ENCODE measurements at regions not wholly inside any gene's neighbourhood (a gene's known extent, or its start where the extent isn't known, plus 50 kb on each side); places are given as distances from the start of the nearest gene placed in this dataset.

DNA sequence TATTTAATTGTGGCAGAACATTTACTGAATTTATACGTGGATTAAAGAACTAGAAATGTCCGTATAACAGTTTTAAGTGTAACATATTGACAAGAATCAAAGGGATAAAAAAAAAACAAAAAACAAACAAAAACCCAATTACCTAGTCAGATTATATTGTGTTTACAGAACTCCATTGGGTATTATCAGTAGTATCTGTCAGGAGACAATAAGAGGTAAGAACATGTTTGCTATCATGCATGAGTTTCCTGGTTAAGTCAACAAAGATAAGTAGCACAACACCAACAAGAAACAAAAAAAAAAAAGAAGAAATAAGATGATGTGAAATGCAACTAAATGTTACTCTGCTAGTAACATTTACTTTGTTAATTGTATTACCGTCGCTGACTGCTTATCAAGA lies 570.6 kb downstream of the ZBBX start:
- H3K9ac ChIP-seq (ENCODE audit: low read length) = no peak overlapping the region
- no peaks in the 10 kb centered on the region for H3K36me3 ChIP-seq (ENCODE audit: control insufficient read depth, low read depth, low read length)
- H3K4me3 ChIP-seq (ENCODE audit: low read length) = no peak overlapping the region
- no peaks in the 10 kb centered on the region for H3K27me3 ChIP-seq (ENCODE audit: control insufficient read depth, insufficient read depth, low read length)
- H3K27ac ChIP-seq (ENCODE audit: low read length) = no peak overlapping the region
- no peaks in the 10 kb centered on the region for H3K4me1 ChIP-seq (ENCODE audit: control insufficient read depth, low read depth, low read length)
- no peaks in the 10 kb centered on the region for H3K9me3 ChIP-seq (ENCODE audit: control insufficient read depth, low read depth, low read length)

DNA sequence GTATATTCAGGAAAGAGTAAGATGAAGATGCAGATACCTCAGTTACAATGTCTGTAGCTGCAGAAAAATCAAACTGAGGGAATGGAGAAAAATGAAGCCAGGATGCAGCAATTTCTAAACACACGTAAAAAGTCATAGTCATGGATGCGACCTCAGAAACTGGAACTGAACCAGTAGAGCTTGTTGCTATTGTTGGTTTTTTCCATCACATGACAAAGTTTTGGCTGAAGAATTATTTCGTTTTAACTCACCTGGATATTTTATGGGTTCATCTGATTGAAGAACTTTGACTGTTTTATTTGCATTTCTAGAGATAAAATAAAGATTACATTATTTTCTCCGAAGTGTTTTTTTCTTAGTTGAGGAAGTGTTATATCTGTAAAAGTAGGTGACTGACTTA lies 591.2 kb downstream of the ZBBX start:
- no peaks in the 10 kb centered on the region for H3K27me3 ChIP-seq (ENCODE audit: control insufficient read depth, insufficient read depth, low read length)

DNA sequence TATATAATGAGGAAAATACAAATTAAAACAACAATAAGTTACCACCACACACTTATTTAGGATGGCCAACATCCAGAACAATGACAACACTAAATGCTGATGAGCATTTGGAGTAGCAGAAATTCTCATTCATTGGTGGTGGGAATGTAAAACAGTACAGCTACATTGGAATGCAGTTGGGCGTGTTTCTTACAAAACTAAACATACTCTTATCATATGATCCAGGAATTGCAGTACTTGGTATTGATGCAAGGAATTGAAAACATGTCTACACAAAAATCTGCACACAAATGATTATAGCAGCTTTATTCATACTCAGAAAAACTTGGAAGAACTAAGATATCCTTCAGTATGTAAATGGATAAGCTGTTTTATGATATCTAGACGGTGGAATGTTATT lies 594.2 kb downstream of the ZBBX start:
- Histone ChIP-seq H3K4me1 (ENCODE audit: control insufficient read depth, low read depth, low read length) (no peaks in the 10 kb centered on the region), H3K4me3 (ENCODE audit: low read length) (no peak overlapping the region), H3K27me3 (ENCODE audit: control insufficient read depth, insufficient read depth, low read length) (no peaks in the 10 kb centered on the region), H3K9ac (ENCODE audit: low read length) (no peak overlapping the region), H3K27ac (ENCODE audit: low read length) (no peak overlapping the region), H3K36me3 (ENCODE audit: control insufficient read depth, low read depth, low read length) (no peaks in the 10 kb centered on the region), H3K9me3 (ENCODE audit: control insufficient read depth, low read depth, low read length) (no peaks in the 10 kb centered on the region)

More for the DNA sequence above, 591.2 kb downstream of the ZBBX start:
- H3K4me1 ChIP-seq (ENCODE audit: control insufficient read depth, low read depth, low read length) = no peaks in the 10 kb centered on the region
- H3K36me3 ChIP-seq (ENCODE audit: control insufficient read depth, low read depth, low read length) = no peaks in the 10 kb centered on the region
- H3K9me3 ChIP-seq (ENCODE audit: control insufficient read depth, low read depth, low read length) = no peaks in the 10 kb centered on the region
- no peak overlapping the region for H3K9ac ChIP-seq (ENCODE audit: low read length)
- H3K27ac ChIP-seq (ENCODE audit: low read length) = no peak overlapping the region
- no peak overlapping the region for H3K4me3 ChIP-seq (ENCODE audit: low read length)

DNA sequence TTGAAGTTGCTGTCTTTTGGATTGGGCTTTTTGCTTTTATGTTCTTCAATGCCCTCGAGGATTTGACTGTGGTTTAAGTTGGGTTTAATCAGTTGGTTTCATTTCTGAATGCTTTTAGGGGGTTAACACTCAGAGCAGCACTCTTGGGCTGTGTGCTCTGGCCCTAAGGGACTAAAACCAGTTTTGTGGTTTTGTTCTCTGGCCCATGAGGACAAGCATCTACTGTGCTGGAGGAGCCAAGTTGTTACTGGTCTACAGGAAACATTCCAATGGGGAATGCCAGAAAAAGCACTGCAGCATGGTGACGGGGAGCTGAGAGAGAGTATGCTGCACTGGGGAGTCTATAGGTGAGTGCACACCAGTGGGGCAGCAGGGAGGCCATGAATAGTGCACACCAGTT lies 596.9 kb downstream of the ZBBX start:
- Histone ChIP-seq H3K36me3 (ENCODE audit: control insufficient read depth, low read depth, low read length) (no peaks in the 10 kb centered on the region), H3K4me3 (ENCODE audit: low read length) (no peak overlapping the region), H3K9ac (ENCODE audit: low read length) (no peak overlapping the region), H3K27ac (ENCODE audit: low read length) (no peak overlapping the region), H3K9me3 (ENCODE audit: control insufficient read depth, low read depth, low read length) (no peaks in the 10 kb centered on the region), H3K4me1 (ENCODE audit: control insufficient read depth, low read depth, low read length) (no peaks in the 10 kb centered on the region), H3K27me3 (ENCODE audit: control insufficient read depth, insufficient read depth, low read length) (no peaks in the 10 kb centered on the region)

DNA sequence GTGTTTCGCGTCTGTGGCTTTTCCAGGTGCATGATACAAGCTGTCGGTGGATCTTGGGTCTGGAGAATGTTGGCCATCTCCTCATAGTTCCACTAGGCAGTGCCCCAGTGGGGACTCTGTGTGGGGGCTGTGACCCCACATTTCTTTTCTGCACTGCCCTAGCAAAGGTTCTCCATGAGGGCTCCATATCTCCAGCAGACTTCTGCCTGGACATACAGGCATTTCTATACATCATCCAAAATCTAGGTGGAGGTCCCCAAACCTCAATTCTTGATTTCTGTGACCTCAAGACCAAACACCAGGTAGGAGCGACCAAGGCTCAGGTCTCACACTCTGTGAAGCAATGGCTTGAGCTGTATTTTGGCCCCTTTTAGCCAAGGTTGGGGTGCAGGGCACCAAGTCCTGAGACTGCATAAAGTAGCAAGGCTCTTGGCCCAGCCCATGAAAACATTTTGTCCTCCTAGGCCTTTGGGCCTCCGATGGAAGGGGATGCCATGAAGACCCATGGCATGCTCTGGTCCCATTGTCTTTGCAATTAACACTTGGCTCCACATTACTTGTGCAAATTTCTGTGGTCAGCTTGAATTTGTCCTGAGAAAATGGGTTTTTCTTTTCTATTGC lies 615.3 kb downstream of the ZBBX start:
- H3K27me3 ChIP-seq (ENCODE audit: control insufficient read depth, insufficient read depth, low read length) = no peaks in the 10 kb centered on the region
- H3K4me1 ChIP-seq (ENCODE audit: control insufficient read depth, low read depth, low read length) = no peaks in the 10 kb centered on the region
- H3K9ac ChIP-seq (ENCODE audit: low read length) = no peak overlapping the region
- no peak overlapping the region for H3K4me3 ChIP-seq (ENCODE audit: low read length)
- peaks cover 24% of the 10 kb centered on the region for H3K9me3 ChIP-seq (ENCODE audit: control insufficient read depth, low read depth, low read length)
- no peak overlapping the region for H3K27ac ChIP-seq (ENCODE audit: low read length)
- no peaks in the 10 kb centered on the region for H3K36me3 ChIP-seq (ENCODE audit: control insufficient read depth, low read depth, low read length)

DNA sequence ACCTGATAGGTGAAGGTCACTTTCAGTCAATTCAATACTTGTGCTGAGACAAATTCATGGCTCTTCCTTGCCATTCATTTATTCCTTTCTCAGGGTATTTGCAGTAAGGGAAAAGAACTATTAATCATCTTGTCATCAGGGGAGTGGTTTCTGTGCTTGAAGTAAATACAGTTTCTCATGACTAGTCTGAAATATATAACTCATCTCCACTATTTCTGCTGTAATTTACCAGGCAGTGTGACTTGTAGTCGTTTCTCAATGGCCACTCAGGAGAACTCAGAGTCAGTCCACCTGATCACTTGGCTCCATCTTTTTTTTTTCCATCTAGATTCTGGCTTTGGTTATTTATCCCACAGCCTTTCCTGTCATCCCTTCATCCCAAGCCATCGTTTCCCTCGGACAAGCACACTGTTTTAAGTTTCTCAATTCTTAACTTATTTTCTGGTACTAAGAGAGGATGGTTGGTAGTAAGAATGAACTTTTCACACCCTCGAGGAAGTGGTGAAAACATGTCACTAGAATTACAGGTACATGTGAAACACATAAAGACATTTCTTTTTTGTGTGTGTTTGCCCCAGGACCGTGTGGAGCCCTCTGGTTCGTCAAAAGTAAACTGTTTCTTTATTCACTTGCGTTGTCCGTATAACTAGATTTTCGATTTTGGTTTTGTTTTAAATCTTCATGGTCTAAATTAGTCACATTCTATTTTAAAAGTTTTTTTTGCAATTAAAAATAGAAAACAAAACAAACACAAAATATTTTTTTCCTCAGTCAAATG lies 620.2 kb downstream of the ZBBX start:
- H3K9me3 ChIP-seq (ENCODE audit: control insufficient read depth, low read depth, low read length) = peaks cover 21% of the 10 kb centered on the region
- no peaks in the 10 kb centered on the region for H3K4me1 ChIP-seq (ENCODE audit: control insufficient read depth, low read depth, low read length)
- H3K9ac ChIP-seq (ENCODE audit: low read length) = no peak overlapping the region
- H3K27ac ChIP-seq (ENCODE audit: low read length) = no peak overlapping the region
- H3K4me3 ChIP-seq (ENCODE audit: low read length) = no peak overlapping the region
- H3K36me3 ChIP-seq (ENCODE audit: control insufficient read depth, low read depth, low read length) = no peaks in the 10 kb centered on the region
- no peaks in the 10 kb centered on the region for H3K27me3 ChIP-seq (ENCODE audit: control insufficient read depth, insufficient read depth, low read length)

DNA sequence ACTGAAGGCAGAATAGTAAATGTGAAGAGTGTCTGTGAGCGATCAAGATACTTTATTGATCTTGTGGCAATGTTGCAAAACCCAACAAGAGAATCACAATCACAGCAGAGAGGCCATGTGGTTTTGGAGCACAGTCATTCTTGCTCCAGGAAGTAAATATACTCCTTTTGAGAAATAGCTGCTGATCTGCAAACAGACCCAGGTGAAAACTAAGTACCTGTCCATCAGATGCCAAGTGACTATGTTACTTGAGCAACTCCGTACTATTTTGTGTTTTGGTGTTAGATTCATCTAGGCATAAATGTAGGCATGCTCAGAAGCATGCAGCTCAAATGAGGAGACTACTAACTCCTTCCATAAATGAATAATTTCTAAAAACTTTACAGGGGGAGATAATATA lies 627.9 kb downstream of the ZBBX start:
- no peak overlapping the region for H3K4me3 ChIP-seq (ENCODE audit: low read length)
- no peaks in the 10 kb centered on the region for H3K4me1 ChIP-seq (ENCODE audit: control insufficient read depth, low read depth, low read length)

DNA sequence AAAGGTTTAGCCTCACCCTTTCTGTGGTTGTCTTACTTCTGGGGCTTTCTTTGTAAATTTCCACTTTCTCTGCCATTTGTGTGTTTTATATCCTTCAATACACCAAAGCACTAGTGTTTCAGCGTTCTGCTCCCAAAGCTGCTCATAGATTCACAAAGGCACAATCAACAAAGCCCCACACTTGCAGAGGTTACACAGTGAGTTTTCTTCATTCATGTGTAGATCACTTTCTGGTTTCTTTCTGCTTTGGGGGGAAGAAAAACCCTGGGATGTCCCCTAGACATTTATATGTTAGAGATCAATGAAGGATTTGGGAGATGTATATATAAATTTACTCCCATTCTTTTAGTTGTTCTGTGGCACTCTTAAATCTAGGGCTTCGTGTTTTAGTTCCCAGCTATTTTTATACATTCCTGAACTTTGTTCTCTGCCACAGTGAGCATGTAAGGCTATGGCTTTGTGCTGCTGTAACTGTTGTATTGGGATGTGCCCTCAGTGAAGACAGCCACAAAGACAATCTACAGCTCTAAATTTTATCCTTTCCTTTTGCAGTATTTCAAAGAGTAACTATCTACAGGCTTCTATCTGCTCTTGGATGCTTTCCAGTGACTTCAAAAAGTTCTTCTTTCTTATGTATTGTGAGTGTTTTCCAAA lies 636.5 kb downstream of the ZBBX start:
- peak overlapping the region; percentile 65 for H3K27ac ChIP-seq (ENCODE audit: low read length)
- H3K4me3 ChIP-seq (ENCODE audit: low read length) = no peak overlapping the region

More for the DNA sequence above, 627.9 kb downstream of the ZBBX start:
- no peaks in the 10 kb centered on the region for H3K36me3 ChIP-seq (ENCODE audit: control insufficient read depth, low read depth, low read length)
- H3K9ac ChIP-seq (ENCODE audit: low read length) = no peak overlapping the region
- no peak overlapping the region for H3K27ac ChIP-seq (ENCODE audit: low read length)
- H3K9me3 ChIP-seq (ENCODE audit: control insufficient read depth, low read depth, low read length) = peaks cover 9% of the 10 kb centered on the region
- no peaks in the 10 kb centered on the region for H3K27me3 ChIP-seq (ENCODE audit: control insufficient read depth, insufficient read depth, low read length)

DNA sequence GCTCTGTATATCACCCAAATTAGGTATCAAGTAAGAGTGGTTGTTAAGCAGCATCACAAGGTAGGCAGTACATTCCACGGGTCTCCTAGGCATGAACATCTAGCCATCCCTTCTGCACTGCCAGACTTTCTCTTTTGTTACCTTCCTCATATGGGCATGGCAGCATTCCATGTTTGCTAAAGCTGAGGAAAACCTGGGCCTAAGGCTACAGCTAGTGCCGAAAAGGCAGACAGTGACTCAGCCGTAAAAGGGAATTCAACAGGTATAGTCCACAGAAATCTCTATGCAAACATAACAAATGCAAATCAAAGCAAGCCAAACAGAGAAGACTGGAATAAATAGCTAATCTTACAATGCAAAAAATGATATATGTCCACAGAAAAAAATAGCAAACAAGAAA lies 645.4 kb downstream of the ZBBX start:
- Histone ChIP-seq H3K9ac (ENCODE audit: low read length) (no peak overlapping the region), H3K4me3 (ENCODE audit: low read length) (no peak overlapping the region), H3K4me1 (ENCODE audit: control insufficient read depth, low read depth, low read length) (peaks cover 3% of the 10 kb centered on the region), H3K9me3 (ENCODE audit: control insufficient read depth, low read depth, low read length) (no peaks in the 10 kb centered on the region), H3K27ac (ENCODE audit: low read length) (no peak overlapping the region), H3K36me3 (ENCODE audit: control insufficient read depth, low read depth, low read length) (no peaks in the 10 kb centered on the region), H3K27me3 (ENCODE audit: control insufficient read depth, insufficient read depth, low read length) (no peaks in the 10 kb centered on the region)

More for the DNA sequence above, 636.5 kb downstream of the ZBBX start:
- H3K9ac ChIP-seq (ENCODE audit: low read length) = no peak overlapping the region
- H3K36me3 ChIP-seq (ENCODE audit: control insufficient read depth, low read depth, low read length) = no peaks in the 10 kb centered on the region
- peaks cover 11% of the 10 kb centered on the region for H3K4me1 ChIP-seq (ENCODE audit: control insufficient read depth, low read depth, low read length)
- no peaks in the 10 kb centered on the region for H3K9me3 ChIP-seq (ENCODE audit: control insufficient read depth, low read depth, low read length)
- H3K27me3 ChIP-seq (ENCODE audit: control insufficient read depth, insufficient read depth, low read length) = no peaks in the 10 kb centered on the region

DNA sequence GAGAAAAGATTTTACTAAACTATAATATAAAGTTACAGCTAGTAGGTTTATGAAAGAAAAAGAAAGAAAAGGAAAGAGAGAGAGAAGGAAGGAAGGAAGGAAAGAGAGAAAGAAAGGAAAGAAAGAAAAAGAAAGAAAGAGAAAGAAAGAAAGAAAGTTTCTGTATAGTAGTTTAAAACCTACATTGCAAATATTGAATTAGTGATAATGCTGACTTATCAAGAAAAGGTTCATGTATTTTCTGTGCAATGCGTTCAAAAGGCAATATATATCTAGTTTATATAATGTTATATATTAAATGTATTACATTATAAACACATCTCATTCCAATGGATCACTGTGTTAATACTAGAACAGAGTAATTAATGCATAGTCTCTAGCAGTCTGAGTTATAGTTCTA lies 648.4 kb downstream of the ZBBX start:
- Histone ChIP-seq H3K4me1 (ENCODE audit: control insufficient read depth, low read depth, low read length) (peaks cover 3% of the 10 kb centered on the region), H3K4me3 (ENCODE audit: low read length) (no peak overlapping the region), H3K36me3 (ENCODE audit: control insufficient read depth, low read depth, low read length) (no peaks in the 10 kb centered on the region), H3K27ac (ENCODE audit: low read length) (no peak overlapping the region), H3K9ac (ENCODE audit: low read length) (no peak overlapping the region), H3K27me3 (ENCODE audit: control insufficient read depth, insufficient read depth, low read length) (no peaks in the 10 kb centered on the region), H3K9me3 (ENCODE audit: control insufficient read depth, low read depth, low read length) (no peaks in the 10 kb centered on the region)

DNA sequence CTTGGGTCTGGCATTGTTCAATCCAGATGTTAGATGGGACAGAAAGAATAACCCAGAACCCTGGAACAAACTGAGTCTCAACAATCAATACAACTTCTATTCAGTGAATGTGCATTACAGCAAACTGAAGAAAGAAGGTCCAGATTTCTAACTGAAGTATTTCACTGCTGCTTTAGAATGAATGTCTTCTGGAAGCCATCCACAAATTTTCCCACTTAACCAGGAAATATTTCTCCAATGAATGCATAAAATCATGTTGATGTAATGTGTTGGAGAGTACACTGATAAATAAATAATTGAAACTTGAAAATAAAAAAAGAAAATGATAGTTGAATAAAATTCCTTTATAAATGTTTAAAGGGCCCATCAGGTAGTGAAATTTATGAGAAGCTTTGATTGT lies 658.6 kb downstream of the ZBBX start:
- no peak overlapping the region for H3K27ac ChIP-seq (ENCODE audit: low read length)
- H3K27me3 ChIP-seq (ENCODE audit: control insufficient read depth, insufficient read depth, low read length) = no peaks in the 10 kb centered on the region
- H3K9ac ChIP-seq (ENCODE audit: low read length) = no peak overlapping the region
- H3K4me3 ChIP-seq (ENCODE audit: low read length) = no peak overlapping the region
- H3K4me1 ChIP-seq (ENCODE audit: control insufficient read depth, low read depth, low read length) = peaks cover 4% of the 10 kb centered on the region
- no peaks in the 10 kb centered on the region for H3K36me3 ChIP-seq (ENCODE audit: control insufficient read depth, low read depth, low read length)
- H3K9me3 ChIP-seq (ENCODE audit: control insufficient read depth, low read depth, low read length) = no peaks in the 10 kb centered on the region

Measured in iPS-18a (cell line).